HCT116 (cell line): ENCODE measurements at regions not wholly inside any gene's neighbourhood (a gene's known extent, or its start where the extent isn't known, plus 50 kb on each side); places are given as distances from the start of the nearest gene placed in this dataset.

ENCODE experiments used
- ATAC-seq: fragments of 200-7000 bp; cut with Tn5 transposase; 2 replicates; pipeline ENCODE4 v1.9.1; 2020; ENCODE audit warnings: mild to moderate bottlenecking, moderate library complexity
- BruUV-seq: library from RNA; stranded (reverse); fragments of 400-500 nt; replicated peaks from 2 replicates; lab custom pipeline; 2021; lab: Mats Ljungman, UMichigan
- CTCF ChIA-PET: fragments of 300-600 bp; sonication (Branson Sonifier 250); formaldehyde crosslinking; loops from one replicate; lab custom pipeline; 2021; ENCODE audit warnings: antibody characterized with exemption; lab: Charles Lee
- POLR2A ChIA-PET: fragments of 300-600, 350-600 bp; sonication (Branson Sonifier 250); formaldehyde crosslinking; loops from one replicate; lab custom pipeline; 2021; ENCODE audit warnings: antibody characterized with exemption; lab: Charles Lee
- RAD21 ChIA-PET, 2 experiments: fragments of 300-600 bp; sonication (Branson Sonifier 250); formaldehyde crosslinking; loops; one replicate each; lab custom pipeline; 2023; ENCODE audit warnings: low total read pairs in 2 of 2; ENCODE audit not compliant: uncharacterized antibody in 2 of 2, unreplicated experiment in 2 of 2, low non-redundant PET in 1 of 2; lab: Charles Lee
- DNase-seq: peaks from one replicate; pipeline ENCODE4 v3.0.0-alpha.2; 2010; ENCODE audit warnings: low read depth, low spot score
- H2AFZ ChIP-seq: fragments of 200-600 bp; shearing (Covaris generic), sonication (generic); 2 replicates; pipeline ENCODE4 v1.6.1; 2017; ENCODE audit warnings: low read depth, mixed run types, mixed read lengths, antibody characterized with exemption, low read length; ENCODE audit not compliant: poor library complexity, severe bottlenecking
- H3K27ac ChIP-seq: 2 replicates; pipeline ENCODE4 v1.5.1; 2012; ENCODE audit warnings: low read depth, low read length
- H3K27me3 ChIP-seq: fragments of 200-600 bp; sonication (generic); 2 replicates; pipeline ENCODE4 v1.6.1; 2016; ENCODE audit warnings: mixed run types, low read length, mixed read lengths; ENCODE audit not compliant: insufficient read depth
- H3K36me3 ChIP-seq, 2 experiments: fragments of 200-500 bp in 1 of 2; fragments of 200-600 bp in 1 of 2; sonication (Bioruptor generic) in 1 of 2; sonication (generic) in 1 of 2; 2 replicates each; pipeline versions ENCODE4 v1.5.1 to v1.6.1; 2014 to 2016; ENCODE audit warnings: low read length in 2 of 2, inconsistent platforms in 1 of 2, mixed read lengths in 1 of 2, mixed run types in 1 of 2; ENCODE audit not compliant: insufficient read depth in 2 of 2, control insufficient read depth in 1 of 2
- H3K4me1 ChIP-seq, 2 experiments: fragments of 200-600 bp in 1 of 2; sonication (generic) in 1 of 2; 2 replicates each; pipeline versions ENCODE4 v1.5.1 to v1.6.1; 2012 to 2017; ENCODE audit warnings: low read length in 2 of 2, inconsistent platforms in 1 of 2, mild to moderate bottlenecking in 1 of 2, mixed read lengths in 1 of 2, mixed run types in 1 of 2, moderate library complexity in 1 of 2; ENCODE audit not compliant: insufficient read depth in 2 of 2, control insufficient read depth in 1 of 2
- H3K4me2 ChIP-seq: fragments of 200-600 bp; sonication (generic); 2 replicates; pipeline ENCODE4 v1.6.1; 2017; ENCODE audit warnings: mixed run types, low read length, mixed read lengths
- H3K4me3 ChIP-seq, 2 experiments: fragments of 200-600 bp in 1 of 2; sonication (generic) in 1 of 2; replicated peaks in 1 of 2; 2 replicates each; pipeline ENCODE4 v1.5.1; 2011 to 2016; ENCODE audit warnings: low read length in 2 of 2, control low read depth in 1 of 2, low read depth in 1 of 2, mild to moderate bottlenecking in 1 of 2, mixed read lengths in 1 of 2, mixed run types in 1 of 2
- H3K79me2 ChIP-seq: fragments of 200-600 bp; sonication (generic); 2 replicates; pipeline ENCODE4 v1.6.1; 2017; ENCODE audit warnings: mild to moderate bottlenecking, mixed run types, low read length, moderate library complexity, mixed read lengths; ENCODE audit not compliant: insufficient read depth
- H3K9ac ChIP-seq: fragments of 200-600 bp; sonication (generic); 2 replicates; pipeline ENCODE4 v1.6.1; 2016; ENCODE audit warnings: low read length, mixed read lengths
- H3K9me2 ChIP-seq: fragments of 200-600 bp; sonication (generic), shearing (Covaris generic); 2 replicates; pipeline ENCODE4 v1.6.1; 2017; ENCODE audit warnings: mixed run types, mild to moderate bottlenecking, moderate library complexity; ENCODE audit not compliant: insufficient read depth
- H3K9me3 ChIP-seq, 2 experiments: fragments of 200-500 bp in 1 of 2; fragments of 200-600 bp in 1 of 2; sonication (Bioruptor generic) in 1 of 2; sonication (generic) in 1 of 2; 2 replicates each; pipeline ENCODE4 v1.6.1; 2014 to 2017; ENCODE audit warnings: low read length in 2 of 2, mixed read lengths in 2 of 2, inconsistent platforms in 1 of 2, low read depth in 1 of 2, mild to moderate bottlenecking in 1 of 2, mixed run types in 1 of 2, moderate library complexity in 1 of 2; ENCODE audit not compliant: control insufficient read depth in 1 of 2, insufficient read depth in 1 of 2
- H4K20me1 ChIP-seq: fragments of 200-600 bp; sonication (generic), shearing (Covaris generic); 2 replicates; pipeline ENCODE4 v1.6.1; 2017; ENCODE audit warnings: mixed run types, mild to moderate bottlenecking, moderate library complexity; ENCODE audit not compliant: insufficient read depth
- CBX3 ChIP-seq: IDR thresholded peaks from 2 replicates; pipeline ENCODE4 v1.6.1; 2012; ENCODE audit warnings: low read depth
- CEBPB ChIP-seq: IDR thresholded peaks from 2 replicates; pipeline ENCODE4 v1.6.1; 2012; ENCODE audit warnings: low read depth
- EGR1 ChIP-seq: IDR thresholded peaks from 2 replicates; pipeline ENCODE4 v1.6.1; 2012; ENCODE audit warnings: low read depth
- ELF1 ChIP-seq: IDR thresholded peaks from 2 replicates; pipeline ENCODE4 v1.6.1; 2012; ENCODE audit warnings: low read depth, borderline replicate concordance
- EZH2 ChIP-seq: fragments of 200-600 bp; sonication (generic); IDR thresholded peaks from 2 replicates; pipeline ENCODE4 v1.6.1; 2017; ENCODE audit warnings: antibody characterized with exemption, mixed run types
- EZH2phosphoT487 ChIP-seq: fragments of 200-600 bp; IDR thresholded peaks from 2 replicates; pipeline ENCODE4 v1.6.1; 2018; ENCODE audit warnings: antibody characterized with exemption, borderline replicate concordance
- JUND ChIP-seq: IDR thresholded peaks from 2 replicates; pipeline ENCODE4 v1.6.1; 2012
- POLR2AphosphoS5 ChIP-seq: IDR thresholded peaks from 2 replicates; pipeline ENCODE4 v1.6.1; 2011; ENCODE audit warnings: mild to moderate bottlenecking, low read depth, low read length, moderate library complexity
- RAD21 ChIP-seq: IDR thresholded peaks from 2 replicates; pipeline ENCODE4 v1.6.1; 2012; ENCODE audit warnings: low read depth, mild to moderate bottlenecking
- SIN3A ChIP-seq: IDR thresholded peaks from 2 replicates; pipeline ENCODE4 v1.6.1; 2012; ENCODE audit warnings: low read depth
- YY1 ChIP-seq: IDR thresholded peaks from 2 replicates; pipeline ENCODE4 v1.6.1; 2011; ENCODE audit warnings: low read length, low read depth, moderate library complexity, mild to moderate bottlenecking; ENCODE audit not compliant: insufficient replicate concordance; ENCODE audit errors: extremely low read depth
- ZFX ChIP-seq: fragments of 450-650 bp; IDR thresholded peaks from 2 replicates; pipeline ENCODE4 v1.6.1; 2017
- ZNF274 ChIP-seq: fragments of 200-500 bp; sonication (Bioruptor generic); IDR thresholded peaks from 2 replicates; pipeline ENCODE4 v1.6.1; 2014; ENCODE audit warnings: mild to moderate bottlenecking, low read depth, low read length, inconsistent platforms
- intact Hi-C: fragments of 100-400 bp; cut with micrococcal nuclease; formaldehyde crosslinking; loops from 2 replicates; pipeline ENCODE4 v1.10.0; 2022
- TF ChIP-seq, protein P1 (sequence below), 3 experiments: fragments of 200-600 bp in 1 of 3; sonication (generic) in 1 of 3; IDR thresholded peaks in 2 of 3; conservative IDR thresholded peaks in 1 of 3; 2 replicates each; pipeline ENCODE4 v1.5.1; 2012 to 2017; ENCODE audit warnings: low read depth in 2 of 3, low read length in 2 of 3, antibody characterized with exemption in 1 of 3, borderline replicate concordance in 1 of 3, control low read depth in 1 of 3, mild to moderate bottlenecking in 1 of 3, mixed read lengths in 1 of 3, mixed run types in 1 of 3, moderate library complexity in 1 of 3; ENCODE audit not compliant: insufficient read depth in 1 of 3
- TF ChIP-seq, protein P2 (sequence below): IDR thresholded peaks from 2 replicates; pipeline ENCODE4 v1.6.1; 2012
- TF ChIP-seq, protein P3 (sequence below): IDR thresholded peaks from 2 replicates; pipeline ENCODE4 v1.6.1; 2011; ENCODE audit warnings: mild to moderate bottlenecking, low read length, moderate library complexity; ENCODE audit not compliant: insufficient replicate concordance; ENCODE audit errors: extremely low read depth
- TF ChIP-seq, protein P4 (sequence below): IDR thresholded peaks from 2 replicates; pipeline ENCODE4 v1.6.1; 2012; ENCODE audit warnings: low read depth
- TF ChIP-seq, protein P5 (sequence below): IDR thresholded peaks from 2 replicates; pipeline ENCODE4 v1.6.1; 2012

DNA sequence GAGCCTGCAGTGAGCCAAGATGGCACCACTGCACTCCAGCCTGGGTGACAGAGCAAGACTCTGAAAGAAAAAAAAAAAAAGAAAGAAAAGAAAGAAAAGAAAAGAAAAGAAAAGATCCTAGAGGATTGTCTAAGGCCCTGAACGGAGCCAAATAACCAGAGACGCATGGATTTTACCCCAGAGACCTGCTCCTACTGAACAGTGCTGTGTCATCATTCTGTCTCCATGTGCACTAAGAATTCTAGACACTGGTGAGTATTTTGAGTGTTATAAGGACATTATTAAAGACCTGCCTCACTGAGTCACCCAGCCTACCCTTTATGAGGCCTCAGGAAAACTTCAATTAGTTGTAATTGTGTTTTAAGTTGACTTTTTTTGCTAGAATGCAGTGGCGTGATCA lies 61.9 kb upstream of the RIOK3 start (continued):
- TF ChIP-seq, protein P1, sequence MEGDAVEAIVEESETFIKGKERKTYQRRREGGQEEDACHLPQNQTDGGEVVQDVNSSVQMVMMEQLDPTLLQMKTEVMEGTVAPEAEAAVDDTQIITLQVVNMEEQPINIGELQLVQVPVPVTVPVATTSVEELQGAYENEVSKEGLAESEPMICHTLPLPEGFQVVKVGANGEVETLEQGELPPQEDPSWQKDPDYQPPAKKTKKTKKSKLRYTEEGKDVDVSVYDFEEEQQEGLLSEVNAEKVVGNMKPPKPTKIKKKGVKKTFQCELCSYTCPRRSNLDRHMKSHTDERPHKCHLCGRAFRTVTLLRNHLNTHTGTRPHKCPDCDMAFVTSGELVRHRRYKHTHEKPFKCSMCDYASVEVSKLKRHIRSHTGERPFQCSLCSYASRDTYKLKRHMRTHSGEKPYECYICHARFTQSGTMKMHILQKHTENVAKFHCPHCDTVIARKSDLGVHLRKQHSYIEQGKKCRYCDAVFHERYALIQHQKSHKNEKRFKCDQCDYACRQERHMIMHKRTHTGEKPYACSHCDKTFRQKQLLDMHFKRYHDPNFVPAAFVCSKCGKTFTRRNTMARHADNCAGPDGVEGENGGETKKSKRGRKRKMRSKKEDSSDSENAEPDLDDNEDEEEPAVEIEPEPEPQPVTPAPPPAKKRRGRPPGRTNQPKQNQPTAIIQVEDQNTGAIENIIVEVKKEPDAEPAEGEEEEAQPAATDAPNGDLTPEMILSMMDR (IDR thresholded peaks at IDR 0.05 in 2 of 3, conservative IDR thresholded peaks at IDR 0.05 in 1 of 3; ENCODE audit: borderline replicate concordance in 1 of 3, insufficient read depth in 1 of 3, low read depth in 2 of 3, low read length in 2 of 3): no peak

DNA sequence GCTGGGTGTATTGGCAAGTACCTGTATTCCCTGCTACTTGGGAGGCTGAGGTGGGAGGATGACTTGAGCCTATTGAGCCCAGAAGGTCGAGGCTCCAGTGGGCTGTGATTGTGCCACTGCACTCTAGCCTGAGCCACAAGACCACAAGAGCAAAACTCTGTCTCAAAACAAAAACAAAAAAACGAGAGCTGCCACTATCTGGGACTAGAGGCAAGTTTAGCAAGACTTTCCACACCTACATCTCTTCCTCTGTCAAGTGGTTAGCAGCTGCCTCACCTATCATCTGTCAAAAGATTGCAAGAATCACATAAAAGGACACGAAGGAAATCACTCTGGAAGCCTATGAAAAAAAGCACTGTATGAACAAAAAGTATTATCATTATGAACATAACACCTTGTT lies 55.2 kb upstream of the RIOK3 start:
- H4K20me1 ChIP-seq: no peaks in the 10 kb centered on the region
- H3K27me3 ChIP-seq: no peaks in the 10 kb centered on the region
- H3K79me2 ChIP-seq: no peaks in the 10 kb centered on the region
- ATAC-seq (no peak), DNase-seq (no peak)
- intact Hi-C loops: no loop called here
- TF ChIP-seq ELF1 (no peak), YY1 (no peak), JUND (no peak), EZH2 (no peak), CEBPB (no peak), POLR2AphosphoS5 (no peak), ZFX (no peak), SIN3A (no peak), CBX3 (no peak), EZH2phosphoT487 (no peak), ZNF274 (no peak), EGR1 (no peak), RAD21 (no peak)
- TF ChIP-seq, protein P2, sequence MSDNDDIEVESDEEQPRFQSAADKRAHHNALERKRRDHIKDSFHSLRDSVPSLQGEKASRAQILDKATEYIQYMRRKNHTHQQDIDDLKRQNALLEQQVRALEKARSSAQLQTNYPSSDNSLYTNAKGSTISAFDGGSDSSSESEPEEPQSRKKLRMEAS: no peak
- TF ChIP-seq, protein P3, sequence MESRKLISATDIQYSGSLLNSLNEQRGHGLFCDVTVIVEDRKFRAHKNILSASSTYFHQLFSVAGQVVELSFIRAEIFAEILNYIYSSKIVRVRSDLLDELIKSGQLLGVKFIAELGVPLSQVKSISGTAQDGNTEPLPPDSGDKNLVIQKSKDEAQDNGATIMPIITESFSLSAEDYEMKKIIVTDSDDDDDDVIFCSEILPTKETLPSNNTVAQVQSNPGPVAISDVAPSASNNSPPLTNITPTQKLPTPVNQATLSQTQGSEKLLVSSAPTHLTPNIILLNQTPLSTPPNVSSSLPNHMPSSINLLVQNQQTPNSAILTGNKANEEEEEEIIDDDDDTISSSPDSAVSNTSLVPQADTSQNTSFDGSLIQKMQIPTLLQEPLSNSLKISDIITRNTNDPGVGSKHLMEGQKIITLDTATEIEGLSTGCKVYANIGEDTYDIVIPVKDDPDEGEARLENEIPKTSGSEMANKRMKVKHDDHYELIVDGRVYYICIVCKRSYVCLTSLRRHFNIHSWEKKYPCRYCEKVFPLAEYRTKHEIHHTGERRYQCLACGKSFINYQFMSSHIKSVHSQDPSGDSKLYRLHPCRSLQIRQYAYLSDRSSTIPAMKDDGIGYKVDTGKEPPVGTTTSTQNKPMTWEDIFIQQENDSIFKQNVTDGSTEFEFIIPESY: no peak
- TF ChIP-seq, protein P4, sequence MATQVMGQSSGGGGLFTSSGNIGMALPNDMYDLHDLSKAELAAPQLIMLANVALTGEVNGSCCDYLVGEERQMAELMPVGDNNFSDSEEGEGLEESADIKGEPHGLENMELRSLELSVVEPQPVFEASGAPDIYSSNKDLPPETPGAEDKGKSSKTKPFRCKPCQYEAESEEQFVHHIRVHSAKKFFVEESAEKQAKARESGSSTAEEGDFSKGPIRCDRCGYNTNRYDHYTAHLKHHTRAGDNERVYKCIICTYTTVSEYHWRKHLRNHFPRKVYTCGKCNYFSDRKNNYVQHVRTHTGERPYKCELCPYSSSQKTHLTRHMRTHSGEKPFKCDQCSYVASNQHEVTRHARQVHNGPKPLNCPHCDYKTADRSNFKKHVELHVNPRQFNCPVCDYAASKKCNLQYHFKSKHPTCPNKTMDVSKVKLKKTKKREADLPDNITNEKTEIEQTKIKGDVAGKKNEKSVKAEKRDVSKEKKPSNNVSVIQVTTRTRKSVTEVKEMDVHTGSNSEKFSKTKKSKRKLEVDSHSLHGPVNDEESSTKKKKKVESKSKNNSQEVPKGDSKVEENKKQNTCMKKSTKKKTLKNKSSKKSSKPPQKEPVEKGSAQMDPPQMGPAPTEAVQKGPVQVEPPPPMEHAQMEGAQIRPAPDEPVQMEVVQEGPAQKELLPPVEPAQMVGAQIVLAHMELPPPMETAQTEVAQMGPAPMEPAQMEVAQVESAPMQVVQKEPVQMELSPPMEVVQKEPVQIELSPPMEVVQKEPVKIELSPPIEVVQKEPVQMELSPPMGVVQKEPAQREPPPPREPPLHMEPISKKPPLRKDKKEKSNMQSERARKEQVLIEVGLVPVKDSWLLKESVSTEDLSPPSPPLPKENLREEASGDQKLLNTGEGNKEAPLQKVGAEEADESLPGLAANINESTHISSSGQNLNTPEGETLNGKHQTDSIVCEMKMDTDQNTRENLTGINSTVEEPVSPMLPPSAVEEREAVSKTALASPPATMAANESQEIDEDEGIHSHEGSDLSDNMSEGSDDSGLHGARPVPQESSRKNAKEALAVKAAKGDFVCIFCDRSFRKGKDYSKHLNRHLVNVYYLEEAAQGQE: no peak
- TF ChIP-seq, protein P5, sequence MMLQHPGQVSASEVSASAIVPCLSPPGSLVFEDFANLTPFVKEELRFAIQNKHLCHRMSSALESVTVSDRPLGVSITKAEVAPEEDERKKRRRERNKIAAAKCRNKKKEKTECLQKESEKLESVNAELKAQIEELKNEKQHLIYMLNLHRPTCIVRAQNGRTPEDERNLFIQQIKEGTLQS: no peak
- H3K4me3 ChIP-seq: no peak overlapping the region
- ChIA-PET RAD21 (no interaction called here), CTCF (interaction anchor here (1.2 kb wide), 1 partner anchor 19 kb away, joined by 3 read pairs; no protein-coding TSS in a partner anchor), POLR2A (interaction anchor here (0.6 kb wide), 1 partner anchor 600 kb away, joined by 3 read pairs; no protein-coding TSS in a partner anchor)
- H3K4me1 ChIP-seq: peaks cover 3 to 9% of the 10 kb centered on the region in 2 experiments; a peak in 2 of 4 replicates
- no peaks in the 10 kb centered on the region for H3K9me2 ChIP-seq
- H3K36me3 ChIP-seq: no peaks in the 10 kb centered on the region
- H3K9ac ChIP-seq: no peak overlapping the region
- H3K27ac ChIP-seq: no peak overlapping the region
- no peak overlapping the region for H2AFZ ChIP-seq
- H3K4me2 ChIP-seq: no peak overlapping the region
- no peaks in the 10 kb centered on the region for H3K9me3 ChIP-seq
- no TSS peak for BruUV-seq
